NB4 (cell line): ENCODE measurements at regions not wholly inside any gene's neighbourhood (a gene's known extent, or its start where the extent isn't known, plus 50 kb on each side); places are given as distances from the start of the nearest gene placed in this dataset.

Source experiments
- CTCF ChIP-seq: IDR thresholded peaks from one replicate; pipeline ENCODE4 v1.5.1; 2012; ENCODE audit warnings: low read depth, low read length
- MAX ChIP-seq: IDR thresholded peaks from 2 replicates; pipeline ENCODE4 v1.6.1; 2011; ENCODE audit warnings: low read depth, low read length
- MYC ChIP-seq: IDR thresholded peaks from 2 replicates; pipeline ENCODE4 v1.6.1; 2011; ENCODE audit warnings: low read depth, low read length
- POLR2A ChIP-seq: IDR thresholded peaks from 2 replicates; pipeline ENCODE4 v1.6.1; 2011; ENCODE audit warnings: mild to moderate bottlenecking; ENCODE audit not compliant: insufficient read length; ENCODE audit errors: extremely low read depth

GRCh38 chr3:22612927-22613326, 590.2 kb upstream of the UBE2E2 start:
- TF ChIP-seq CTCF (no peak), POLR2A (no peak), MYC (no peak), MAX (no peak)
